Activated naive CD8-positive, alpha-beta T cell (primary cell): ENCODE measurements at regions not wholly inside any gene's neighbourhood (a gene's known extent, or its start where the extent isn't known, plus 50 kb on each side); places are given as distances from the start of the nearest gene placed in this dataset.

Experiments
- H3K27ac Mint-ChIP-seq: one replicate; pipeline ENCODE4 v1.8.0; 2021; ENCODE audit warnings: mixed read lengths
- H3K27me3 Mint-ChIP-seq: one replicate; pipeline ENCODE4 v1.8.0; 2021; ENCODE audit warnings: mixed read lengths
- H3K36me3 Mint-ChIP-seq: one replicate; pipeline ENCODE4 v1.8.0; 2021; ENCODE audit warnings: mixed read lengths
- H3K4me1 Mint-ChIP-seq: one replicate; pipeline ENCODE4 v1.8.0; 2021; ENCODE audit warnings: low read depth, mixed read lengths
- H3K4me3 Mint-ChIP-seq: one replicate; pipeline ENCODE4 v1.8.0; 2021; ENCODE audit warnings: mild to moderate bottlenecking, mixed read lengths
- H3K9me3 Mint-ChIP-seq: one replicate; pipeline ENCODE4 v1.8.0; 2021; ENCODE audit warnings: low read depth, mixed read lengths

- Mint-ChIP-seq H3K36me3 (no peaks in the 10 kb centered on the region), H3K9me3 (no peaks in the 10 kb centered on the region), H3K27ac (no peak overlapping the region), H3K27me3 (peaks cover 5% of the 10 kb centered on the region), H3K4me1 (peaks cover 20% of the 10 kb centered on the region), H3K4me3 (no peak overlapping the region)
These were observed 158.7 kb downstream of the BTC start for GRCh38 chr4:74635490-74636123.

GRCh38 chr4:74638001-74638400 is 156.3 kb downstream of the BTC start:
- Mint-ChIP-seq H3K27ac (no peak overlapping the region), H3K4me1 (peaks cover 10% of the 10 kb centered on the region), H3K4me3 (no peak overlapping the region), H3K36me3 (no peaks in the 10 kb centered on the region), H3K9me3 (no peaks in the 10 kb centered on the region), H3K27me3 (peaks cover 5% of the 10 kb centered on the region)

- peaks cover 3% of the 10 kb centered on the region for H3K4me1 Mint-ChIP-seq
- H3K4me3 Mint-ChIP-seq = no peak overlapping the region
- no peaks in the 10 kb centered on the region for H3K36me3 Mint-ChIP-seq
- no peak overlapping the region for H3K27ac Mint-ChIP-seq
- H3K9me3 Mint-ChIP-seq = no peaks in the 10 kb centered on the region
- peaks cover 5% of the 10 kb centered on the region for H3K27me3 Mint-ChIP-seq
These were observed 155.6 kb downstream of the BTC start for GRCh38 chr4:74638689-74639088.

- H3K27me3 Mint-ChIP-seq = peaks cover 5% of the 10 kb centered on the region
- H3K36me3 Mint-ChIP-seq = no peaks in the 10 kb centered on the region
- H3K9me3 Mint-ChIP-seq = peaks cover 4% of the 10 kb centered on the region
- H3K4me1 Mint-ChIP-seq = no peaks in the 10 kb centered on the region
- H3K27ac Mint-ChIP-seq = no peak overlapping the region
- H3K4me3 Mint-ChIP-seq = no peak overlapping the region
These were observed 154.0 kb downstream of the BTC start for GRCh38 chr4:74640111-74640903.

- Mint-ChIP-seq H3K4me3 (no peak overlapping the region), H3K36me3 (no peaks in the 10 kb centered on the region), H3K9me3 (peaks cover 4% of the 10 kb centered on the region), H3K27me3 (peaks cover 5% of the 10 kb centered on the region), H3K4me1 (no peaks in the 10 kb centered on the region), H3K27ac (no peak overlapping the region)
These were observed 152.3 kb downstream of the BTC start for GRCh38 chr4:74642006-74642405.

GRCh38 chr4:74649193-74649592 is 145.1 kb downstream of the BTC start:
- peaks cover 4% of the 10 kb centered on the region for H3K9me3 Mint-ChIP-seq
- no peak overlapping the region for H3K4me3 Mint-ChIP-seq
- H3K27ac Mint-ChIP-seq = no peak overlapping the region
- H3K27me3 Mint-ChIP-seq = no peaks in the 10 kb centered on the region
- no peaks in the 10 kb centered on the region for H3K4me1 Mint-ChIP-seq
- no peaks in the 10 kb centered on the region for H3K36me3 Mint-ChIP-seq

- Mint-ChIP-seq H3K9me3 (no peaks in the 10 kb centered on the region), H3K4me3 (no peak overlapping the region), H3K36me3 (no peaks in the 10 kb centered on the region), H3K27me3 (no peaks in the 10 kb centered on the region), H3K4me1 (no peaks in the 10 kb centered on the region), H3K27ac (no peak overlapping the region)
These were observed 143.1 kb downstream of the BTC start for GRCh38 chr4:74651198-74651597.

GRCh38 chr4:74653331-74654229 is 140.7 kb downstream of the BTC start:
- Mint-ChIP-seq H3K27ac (no peak overlapping the region), H3K4me3 (no peak overlapping the region), H3K27me3 (no peaks in the 10 kb centered on the region), H3K36me3 (no peaks in the 10 kb centered on the region), H3K9me3 (no peaks in the 10 kb centered on the region), H3K4me1 (no peaks in the 10 kb centered on the region)

GRCh38 chr4:74654230-74654681 is 140.1 kb downstream of the BTC start:
- H3K36me3 Mint-ChIP-seq = no peaks in the 10 kb centered on the region
- H3K27me3 Mint-ChIP-seq = no peaks in the 10 kb centered on the region
- no peak overlapping the region for H3K27ac Mint-ChIP-seq
- H3K9me3 Mint-ChIP-seq = no peaks in the 10 kb centered on the region
- no peaks in the 10 kb centered on the region for H3K4me1 Mint-ChIP-seq
- H3K4me3 Mint-ChIP-seq = no peak overlapping the region

- no peak overlapping the region for H3K27ac Mint-ChIP-seq
- H3K4me3 Mint-ChIP-seq = no peak overlapping the region
- H3K27me3 Mint-ChIP-seq = no peaks in the 10 kb centered on the region
- H3K36me3 Mint-ChIP-seq = no peaks in the 10 kb centered on the region
- H3K9me3 Mint-ChIP-seq = no peaks in the 10 kb centered on the region
- no peaks in the 10 kb centered on the region for H3K4me1 Mint-ChIP-seq
These were observed 137.7 kb downstream of the BTC start for GRCh38 chr4:74656596-74656995.

- Mint-ChIP-seq H3K4me3 (no peak overlapping the region), H3K4me1 (no peaks in the 10 kb centered on the region), H3K9me3 (no peaks in the 10 kb centered on the region), H3K27ac (no peak overlapping the region), H3K36me3 (no peaks in the 10 kb centered on the region), H3K27me3 (peaks cover 3% of the 10 kb centered on the region)
These were observed 136.2 kb downstream of the BTC start for GRCh38 chr4:74658116-74658515.

- Mint-ChIP-seq H3K4me1 (no peaks in the 10 kb centered on the region), H3K27me3 (peaks cover 3% of the 10 kb centered on the region), H3K9me3 (no peaks in the 10 kb centered on the region), H3K36me3 (no peaks in the 10 kb centered on the region), H3K27ac (no peak overlapping the region), H3K4me3 (no peak overlapping the region)
These were observed 134.5 kb downstream of the BTC start for GRCh38 chr4:74659576-74660411.

- Mint-ChIP-seq H3K4me1 (no peaks in the 10 kb centered on the region), H3K27me3 (peaks cover 3% of the 10 kb centered on the region), H3K9me3 (no peaks in the 10 kb centered on the region), H3K4me3 (no peak overlapping the region), H3K36me3 (no peaks in the 10 kb centered on the region), H3K27ac (no peak overlapping the region)
These were observed 133.5 kb downstream of the BTC start for GRCh38 chr4:74660866-74661265.

- Mint-ChIP-seq H3K27ac (no peak overlapping the region), H3K9me3 (no peaks in the 10 kb centered on the region)
These were observed 132.7 kb downstream of the BTC start for GRCh38 chr4:74661427-74662201.

More at GRCh38 chr4:74661427-74662201, 132.7 kb downstream of the BTC start:
- H3K27me3 Mint-ChIP-seq = peaks cover 3% of the 10 kb centered on the region
- no peak overlapping the region for H3K4me3 Mint-ChIP-seq
- no peaks in the 10 kb centered on the region for H3K4me1 Mint-ChIP-seq
- H3K36me3 Mint-ChIP-seq = no peaks in the 10 kb centered on the region
